ENCODE measurements at regions not wholly inside any gene's neighbourhood (a gene's known extent, or its start where the extent isn't known, plus 50 kb on each side); places are given as distances from the start of the nearest gene placed in this dataset.

DNA sequence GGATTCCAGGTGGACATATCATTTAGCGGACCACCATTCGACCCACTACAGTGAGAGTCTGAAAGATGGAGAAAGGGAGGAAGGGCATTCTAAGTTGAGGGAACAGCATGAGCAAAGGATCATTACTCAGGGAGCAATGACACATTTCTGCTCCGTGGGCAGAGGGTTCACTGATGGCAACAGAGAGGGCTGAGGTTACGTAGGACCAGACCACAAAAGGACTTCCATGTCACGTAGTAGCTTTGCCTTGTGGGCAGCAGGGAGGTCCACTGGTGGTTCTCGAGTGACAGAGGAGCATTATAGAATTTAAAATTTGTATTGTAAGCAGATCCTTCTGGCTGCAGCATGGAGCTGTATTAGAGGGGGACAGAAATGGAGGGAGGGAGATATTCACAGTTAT is 109.7 kb upstream of the NAV2 start:
- Histone ChIP-seq H3K27ac (ENCODE audit: low read depth, low read length) (no peak overlapping the region), H3K79me2 (ENCODE audit: control insufficient read depth, low read length) (no peaks in the 10 kb centered on the region), H3K4me1 (ENCODE audit: control insufficient read depth, low read length) (no peaks in the 10 kb centered on the region), H3K4me2 (ENCODE audit: low read length) (no peak overlapping the region), H3K9me2 (replicated peaks; ENCODE audit: control insufficient read depth, low read length) (no peaks in the 10 kb centered on the region), H3K36me3 (ENCODE audit: control insufficient read depth, low read length) (no peaks in the 10 kb centered on the region), H3K9me3 (ENCODE audit: control insufficient read depth, insufficient read depth, low read length) (no peaks in the 10 kb centered on the region), H3F3A (ENCODE audit: control insufficient read depth, insufficient read depth) (no peaks in the 10 kb centered on the region), H3K27me3 (ENCODE audit: control insufficient read depth, low read length) (no peaks in the 10 kb centered on the region), H3K4me3 (ENCODE audit: low read length) (no peak overlapping the region), H4K20me1 (ENCODE audit: control insufficient read depth, insufficient read depth, low read depth, low read length) (no peaks in the 10 kb centered on the region)
- no peak for TF ChIP-seq CTCF (IDR thresholded peaks at IDR 0.05; ENCODE audit: low read depth, low read length, poor library complexity, severe bottlenecking)
- no peak for TF ChIP-seq EZH2phosphoT487 (IDR thresholded peaks at IDR 0.05; ENCODE audit: borderline replicate concordance, low read length)

DNA sequence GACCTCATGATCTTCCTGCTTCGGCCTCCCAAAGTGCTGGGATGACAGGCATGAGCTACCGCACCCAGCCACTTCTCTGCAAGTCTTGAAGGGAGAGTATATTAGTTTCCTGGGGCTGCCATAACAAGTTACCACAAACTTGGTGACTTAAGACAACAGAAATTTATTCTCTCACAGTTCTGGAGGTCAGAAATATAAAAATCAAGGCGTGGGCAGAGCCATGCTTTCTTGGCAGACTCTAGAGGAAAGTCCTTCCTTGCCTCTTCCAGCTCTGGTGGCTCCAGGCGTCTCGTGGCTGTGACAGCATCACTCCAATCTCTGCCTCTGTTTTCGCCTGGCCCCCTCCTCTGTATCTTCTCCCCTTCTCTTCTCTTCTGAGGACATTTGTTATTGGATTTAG is 110.2 kb upstream of the NAV2 start:
- TF ChIP-seq EZH2phosphoT487 (IDR thresholded peaks at IDR 0.05; ENCODE audit: borderline replicate concordance, low read length) (no peak), CTCF (IDR thresholded peaks at IDR 0.05; ENCODE audit: low read depth, low read length, poor library complexity, severe bottlenecking) (no peak)
- Histone ChIP-seq H3K9me3 (ENCODE audit: control insufficient read depth, insufficient read depth, low read length) (no peaks in the 10 kb centered on the region), H3F3A (ENCODE audit: control insufficient read depth, insufficient read depth) (no peaks in the 10 kb centered on the region), H3K36me3 (ENCODE audit: control insufficient read depth, low read length) (no peaks in the 10 kb centered on the region), H3K9me2 (replicated peaks; ENCODE audit: control insufficient read depth, low read length) (no peaks in the 10 kb centered on the region), H3K27me3 (ENCODE audit: control insufficient read depth, low read length) (no peaks in the 10 kb centered on the region), H3K4me1 (ENCODE audit: control insufficient read depth, low read length) (no peaks in the 10 kb centered on the region), H3K4me3 (ENCODE audit: low read length) (no peak overlapping the region), H3K27ac (ENCODE audit: low read depth, low read length) (no peak overlapping the region), H3K79me2 (ENCODE audit: control insufficient read depth, low read length) (no peaks in the 10 kb centered on the region), H3K4me2 (ENCODE audit: low read length) (no peak overlapping the region), H4K20me1 (ENCODE audit: control insufficient read depth, insufficient read depth, low read depth, low read length) (no peaks in the 10 kb centered on the region)

GRCh38 chr11:19601235-19601634 is 111.4 kb upstream of the NAV2 start:
- Histone ChIP-seq H3K4me3 (ENCODE audit: low read length) (no peak overlapping the region), H3K79me2 (ENCODE audit: control insufficient read depth, low read length) (no peaks in the 10 kb centered on the region), H3K4me2 (ENCODE audit: low read length) (no peak overlapping the region), H4K20me1 (ENCODE audit: control insufficient read depth, insufficient read depth, low read depth, low read length) (no peaks in the 10 kb centered on the region), H3K9me2 (replicated peaks; ENCODE audit: control insufficient read depth, low read length) (no peaks in the 10 kb centered on the region), H3K4me1 (ENCODE audit: control insufficient read depth, low read length) (no peaks in the 10 kb centered on the region), H3F3A (ENCODE audit: control insufficient read depth, insufficient read depth) (no peaks in the 10 kb centered on the region), H3K27me3 (ENCODE audit: control insufficient read depth, low read length) (no peaks in the 10 kb centered on the region), H3K36me3 (ENCODE audit: control insufficient read depth, low read length) (no peaks in the 10 kb centered on the region), H3K9me3 (ENCODE audit: control insufficient read depth, insufficient read depth, low read length) (no peaks in the 10 kb centered on the region), H3K27ac (ENCODE audit: low read depth, low read length) (no peak overlapping the region)
- TF ChIP-seq EZH2phosphoT487 (IDR thresholded peaks at IDR 0.05; ENCODE audit: borderline replicate concordance, low read length) (no peak), CTCF (IDR thresholded peaks at IDR 0.05; ENCODE audit: low read depth, low read length, poor library complexity, severe bottlenecking) (no peak)

DNA sequence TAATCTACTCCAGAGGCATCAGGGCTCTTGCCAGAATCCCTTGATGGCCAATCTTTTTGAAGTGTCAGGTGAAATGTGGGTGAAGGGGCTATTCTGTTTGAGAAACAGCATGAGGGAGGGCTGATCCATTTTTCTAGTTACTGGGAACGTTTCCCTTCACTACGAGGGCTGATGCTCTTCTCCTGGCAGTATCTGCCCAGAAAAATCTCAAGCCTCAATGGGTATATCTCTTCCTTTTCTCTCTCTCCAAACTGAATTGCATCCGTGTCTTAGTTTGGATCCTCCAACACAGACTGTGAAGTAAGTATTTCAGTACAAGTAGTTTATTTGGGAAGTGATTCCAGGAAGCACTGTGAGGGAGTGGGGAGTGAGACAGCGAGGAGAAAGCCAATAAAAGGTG is 113.0 kb upstream of the NAV2 start:
- Histone ChIP-seq H3K9me2 (replicated peaks; ENCODE audit: control insufficient read depth, low read length) (no peaks in the 10 kb centered on the region), H4K20me1 (ENCODE audit: control insufficient read depth, insufficient read depth, low read depth, low read length) (no peaks in the 10 kb centered on the region), H3K79me2 (ENCODE audit: control insufficient read depth, low read length) (no peaks in the 10 kb centered on the region), H3K4me1 (ENCODE audit: control insufficient read depth, low read length) (no peaks in the 10 kb centered on the region), H3K27ac (ENCODE audit: low read depth, low read length) (no peak overlapping the region), H3K9me3 (ENCODE audit: control insufficient read depth, insufficient read depth, low read length) (no peaks in the 10 kb centered on the region), H3K4me2 (ENCODE audit: low read length) (no peak overlapping the region), H3K27me3 (ENCODE audit: control insufficient read depth, low read length) (no peaks in the 10 kb centered on the region), H3K36me3 (ENCODE audit: control insufficient read depth, low read length) (no peaks in the 10 kb centered on the region), H3F3A (ENCODE audit: control insufficient read depth, insufficient read depth) (no peaks in the 10 kb centered on the region), H3K4me3 (ENCODE audit: low read length) (no peak overlapping the region)
- no peak for TF ChIP-seq CTCF (IDR thresholded peaks at IDR 0.05; ENCODE audit: low read depth, low read length, poor library complexity, severe bottlenecking)
- TF ChIP-seq EZH2phosphoT487 (IDR thresholded peaks at IDR 0.05; ENCODE audit: borderline replicate concordance, low read length) = no peak
